GM12873 (cell line): ENCODE measurements at regions not wholly inside any gene's neighbourhood (a gene's known extent, or its start where the extent isn't known, plus 50 kb on each side); places are given as distances from the start of the nearest gene placed in this dataset.

Source experiments
- TF ChIP-seq, protein P1 (sequence below): IDR thresholded peaks from 2 replicates; pipeline ENCODE4 v1.5.1; 2012; ENCODE audit warnings: low read depth, mild to moderate bottlenecking, moderate library complexity, low read length, control low read depth; ENCODE audit not compliant: insufficient read depth; ENCODE audit errors: missing control alignments

DNA sequence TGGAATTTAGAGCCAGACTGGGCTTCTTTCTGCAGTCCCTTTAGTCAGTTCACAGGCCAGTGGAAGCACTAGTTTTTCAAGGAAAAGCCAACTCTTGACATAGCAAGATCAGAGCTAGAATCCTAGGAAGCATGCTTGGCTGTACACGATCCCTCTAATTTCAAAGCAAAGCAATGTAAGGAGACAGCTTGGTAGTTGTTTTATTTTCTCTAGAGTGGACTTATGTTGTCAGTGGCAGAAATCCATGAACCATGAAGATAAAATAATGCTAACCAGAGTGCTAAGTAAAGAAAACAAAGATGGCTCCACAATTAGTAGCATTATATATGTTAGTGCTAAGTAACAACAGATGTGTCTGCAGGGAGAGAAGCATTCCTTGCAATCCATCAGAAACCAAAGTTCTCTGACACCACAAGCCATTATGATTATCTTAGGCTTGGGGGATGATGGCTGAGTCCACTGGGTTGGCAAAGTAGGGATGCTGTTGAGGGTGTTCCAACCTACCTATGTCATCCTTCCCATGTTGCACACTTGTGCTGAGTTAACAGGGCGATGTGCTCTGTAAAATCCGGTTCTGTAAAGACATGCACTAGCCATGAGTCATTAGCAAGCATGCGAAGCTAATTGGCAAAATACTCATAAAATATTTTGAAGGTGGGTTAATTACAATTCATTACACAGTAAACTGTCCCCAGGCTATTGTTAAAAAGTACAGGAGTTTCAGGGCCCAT is 115.2 kb downstream of the BMP2 start:
- TF ChIP-seq, protein P1, sequence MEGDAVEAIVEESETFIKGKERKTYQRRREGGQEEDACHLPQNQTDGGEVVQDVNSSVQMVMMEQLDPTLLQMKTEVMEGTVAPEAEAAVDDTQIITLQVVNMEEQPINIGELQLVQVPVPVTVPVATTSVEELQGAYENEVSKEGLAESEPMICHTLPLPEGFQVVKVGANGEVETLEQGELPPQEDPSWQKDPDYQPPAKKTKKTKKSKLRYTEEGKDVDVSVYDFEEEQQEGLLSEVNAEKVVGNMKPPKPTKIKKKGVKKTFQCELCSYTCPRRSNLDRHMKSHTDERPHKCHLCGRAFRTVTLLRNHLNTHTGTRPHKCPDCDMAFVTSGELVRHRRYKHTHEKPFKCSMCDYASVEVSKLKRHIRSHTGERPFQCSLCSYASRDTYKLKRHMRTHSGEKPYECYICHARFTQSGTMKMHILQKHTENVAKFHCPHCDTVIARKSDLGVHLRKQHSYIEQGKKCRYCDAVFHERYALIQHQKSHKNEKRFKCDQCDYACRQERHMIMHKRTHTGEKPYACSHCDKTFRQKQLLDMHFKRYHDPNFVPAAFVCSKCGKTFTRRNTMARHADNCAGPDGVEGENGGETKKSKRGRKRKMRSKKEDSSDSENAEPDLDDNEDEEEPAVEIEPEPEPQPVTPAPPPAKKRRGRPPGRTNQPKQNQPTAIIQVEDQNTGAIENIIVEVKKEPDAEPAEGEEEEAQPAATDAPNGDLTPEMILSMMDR, result no peak

DNA sequence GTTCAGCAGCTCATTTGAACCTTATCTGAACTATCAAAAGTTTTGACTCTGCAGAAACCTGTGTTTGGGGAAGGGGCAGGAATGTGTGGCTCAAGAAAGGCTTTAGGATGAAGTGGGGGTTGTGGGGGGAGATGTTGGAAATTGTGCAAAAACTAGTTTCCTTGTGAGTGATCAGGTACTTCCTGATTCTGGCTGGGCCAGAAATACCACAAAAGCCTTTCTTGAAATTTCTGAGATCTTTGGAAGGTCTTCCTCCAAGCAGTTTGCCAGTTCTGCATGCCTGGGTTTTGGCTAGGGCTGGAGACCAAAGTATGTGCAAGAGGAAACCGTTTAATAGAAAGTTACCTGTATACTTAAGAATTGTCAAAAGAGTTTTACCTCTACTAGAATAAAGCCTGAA is 116.6 kb downstream of the BMP2 start:
- TF ChIP-seq, protein P1, result no peak

DNA sequence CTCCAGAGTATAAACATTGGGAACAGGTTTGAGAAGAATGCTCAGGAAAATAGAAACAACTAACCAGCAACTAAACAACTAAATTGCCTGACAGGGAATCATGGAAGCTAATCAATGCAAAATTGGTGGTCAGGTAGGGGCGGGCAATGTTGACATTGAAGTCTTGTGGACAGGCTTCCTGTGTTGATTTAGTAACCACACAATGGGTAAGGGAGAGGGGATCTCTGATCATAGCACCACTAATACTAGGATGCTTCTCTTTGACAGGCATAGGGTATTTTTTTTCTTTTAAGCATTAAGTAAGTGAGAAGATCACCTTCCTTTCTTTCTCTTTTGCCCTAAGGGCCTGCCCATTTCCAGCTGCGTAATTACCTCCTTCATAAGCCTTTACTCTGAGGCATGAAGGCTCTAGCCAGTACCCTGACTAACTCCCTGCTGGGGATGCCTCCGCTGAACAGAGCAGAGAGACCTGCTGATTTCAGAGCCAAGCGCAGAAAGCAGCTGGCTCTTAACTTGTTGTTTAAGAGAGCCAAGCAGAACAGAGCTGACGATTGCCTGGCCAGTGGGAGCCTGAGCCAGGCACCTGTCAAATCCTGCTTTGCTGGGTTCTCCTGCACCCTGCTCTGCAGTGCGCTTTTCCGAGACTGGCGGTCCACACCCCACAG is 118.7 kb downstream of the BMP2 start:
- TF ChIP-seq, protein P1, result no peak

DNA sequence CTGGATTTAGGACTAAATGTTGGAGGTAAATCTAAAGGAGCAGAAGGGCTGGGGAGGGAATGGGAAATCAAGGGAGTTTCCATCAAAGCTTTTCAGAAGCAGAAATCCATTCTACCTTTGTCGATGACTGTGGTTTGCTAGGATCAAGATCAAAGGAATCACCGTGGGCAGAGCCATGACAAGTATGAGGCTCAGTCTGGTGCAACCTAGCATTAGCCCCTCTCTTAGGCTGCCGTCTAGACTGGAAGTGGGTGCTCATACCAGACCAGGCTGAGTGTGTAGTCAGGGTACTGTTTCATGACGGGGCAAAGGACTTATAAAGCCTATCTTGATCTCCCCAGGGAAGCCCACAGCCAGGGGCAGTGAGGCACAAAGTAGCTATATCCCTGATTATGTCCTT is 120.5 kb downstream of the BMP2 start:
- TF ChIP-seq, protein P1, result no peak

DNA sequence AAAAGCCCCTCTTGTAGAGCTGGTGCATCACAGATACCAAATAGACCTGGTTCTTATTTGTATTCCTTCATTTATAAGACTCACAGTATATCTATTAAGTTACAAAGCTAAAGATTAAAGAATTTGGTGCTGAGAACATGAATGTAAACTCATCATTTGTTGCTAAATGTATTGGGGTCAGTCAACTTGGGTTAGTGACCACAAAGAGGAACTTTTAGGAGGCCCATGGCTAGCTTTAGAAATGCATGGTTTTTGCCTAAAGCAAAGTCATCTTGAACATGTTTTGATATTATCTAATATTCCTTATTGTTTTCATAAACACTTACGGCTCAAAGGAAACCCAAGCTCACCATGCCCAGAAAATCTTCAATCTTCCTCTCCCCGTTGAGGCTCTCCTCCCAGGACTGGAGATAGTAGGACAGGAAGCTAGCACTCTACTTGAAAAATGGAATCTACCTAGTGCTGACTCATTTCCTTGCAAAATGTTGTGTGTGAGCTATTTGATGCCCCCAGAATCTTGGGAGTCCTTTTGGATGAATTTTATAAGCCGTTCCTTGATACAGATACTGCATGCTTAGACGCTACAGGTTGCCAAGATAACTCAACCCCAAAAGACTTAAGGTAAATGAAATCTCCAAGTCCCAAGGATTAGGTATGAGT is 121.4 kb downstream of the BMP2 start:
- TF ChIP-seq, protein P1, result no peak

DNA sequence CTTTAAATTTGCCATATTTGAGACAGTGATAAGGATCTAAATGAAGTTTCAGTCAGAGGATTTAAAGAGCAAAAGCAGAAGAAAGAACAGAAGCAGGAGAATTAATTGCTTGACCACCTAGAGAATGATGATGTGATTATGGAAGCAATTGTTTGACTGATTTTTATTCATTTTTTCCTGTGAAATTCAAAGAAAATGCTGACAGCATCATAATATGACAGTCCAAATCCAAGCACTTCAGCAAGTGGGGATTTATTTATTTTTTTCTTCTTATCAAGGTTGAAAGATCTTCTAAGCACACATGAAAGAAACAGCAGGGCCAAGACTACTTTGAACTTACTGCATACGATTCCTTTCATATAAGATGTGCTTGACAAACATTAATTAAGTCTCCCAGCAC is 125.2 kb downstream of the BMP2 start:
- TF ChIP-seq, protein P1, result no peak

DNA sequence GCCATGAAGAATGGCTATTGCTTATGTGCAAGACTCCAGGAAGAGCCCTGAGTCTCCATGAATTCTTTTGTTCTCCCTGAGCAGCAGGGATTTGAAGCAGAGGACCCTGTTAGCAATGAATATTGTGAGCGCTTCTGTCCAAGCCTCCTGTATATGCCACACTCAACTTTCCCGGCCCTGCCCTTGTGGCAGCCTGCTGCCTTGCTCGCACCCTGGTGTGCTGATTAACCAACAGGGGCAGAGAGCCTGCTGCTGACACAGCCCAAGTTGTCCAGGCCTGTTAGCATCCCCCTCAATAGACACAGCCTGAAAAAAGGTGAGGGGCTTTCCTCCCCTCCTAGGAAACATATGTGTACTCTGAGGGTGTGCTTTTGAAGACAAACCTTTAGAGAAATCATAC is 131.4 kb downstream of the BMP2 start:
- TF ChIP-seq, protein P1, result no peak
